Progenitor cell of endocrine pancreas (in vitro differentiated cells): ENCODE measurements at regions not wholly inside any gene's neighbourhood (a gene's known extent, or its start where the extent isn't known, plus 50 kb on each side); places are given as distances from the start of the nearest gene placed in this dataset.

Source experiments
- DNase-seq: peaks from one replicate; pipeline ENCODE4 v3.0.0; 2021; ENCODE audit warnings: low spot score; ENCODE audit not compliant: unreplicated experiment
- H3K27ac Mint-ChIP-seq: 2 replicates; pipeline ENCODE4 v1.8.0; 2021; ENCODE audit warnings: mild to moderate bottlenecking, moderate library complexity, mixed read lengths
- H3K27me3 Mint-ChIP-seq: 2 replicates; pipeline ENCODE4 v1.8.0; 2021; ENCODE audit warnings: mixed read lengths
- H3K36me3 Mint-ChIP-seq: 2 replicates; pipeline ENCODE4 v1.8.0; 2022; ENCODE audit warnings: mixed read lengths; ENCODE audit not compliant: insufficient read depth
- H3K4me1 Mint-ChIP-seq: 2 replicates; pipeline ENCODE4 v1.8.0; 2021; ENCODE audit warnings: low read depth, mixed read lengths
- H3K4me3 Mint-ChIP-seq: 2 replicates; pipeline ENCODE4 v1.8.0; 2021; ENCODE audit warnings: low read depth, mild to moderate bottlenecking, moderate library complexity, mixed read lengths
- H3K9me3 Mint-ChIP-seq: 2 replicates; pipeline ENCODE4 v1.8.0; 2021; ENCODE audit warnings: low read depth, mixed read lengths
- CTCF ChIP-seq: fragments of 200-600 bp; sonication (generic); IDR thresholded peaks from one replicate; pipeline ENCODE4 v1.5.0; 2021; ENCODE audit warnings: antibody characterized with exemption, mild to moderate bottlenecking; ENCODE audit not compliant: unreplicated experiment

GRCh38 chr12:4047421-4047820 lies 174.2 kb upstream of the PARP11 start:
- no peaks in the 10 kb centered on the region for H3K36me3 Mint-ChIP-seq

GRCh38 chr12:4046495-4046840 lies 173.3 kb upstream of the PARP11 start:
- Mint-ChIP-seq H3K4me3 (no peak overlapping the region), H3K4me1 (no peaks in the 10 kb centered on the region), H3K27ac (no peak overlapping the region), H3K36me3 (no peaks in the 10 kb centered on the region), H3K9me3 (peaks cover 11% of the 10 kb centered on the region), H3K27me3 (peaks cover 40% of the 10 kb centered on the region)
- TF ChIP-seq CTCF: no peak
- no peak for DNase-seq

More at GRCh38 chr12:4047421-4047820, 174.2 kb upstream of the PARP11 start:
- Mint-ChIP-seq H3K4me1 (no peaks in the 10 kb centered on the region), H3K27me3 (peaks cover 45% of the 10 kb centered on the region), H3K9me3 (peaks cover 11% of the 10 kb centered on the region), H3K27ac (no peak overlapping the region), H3K4me3 (no peak overlapping the region)
- TF ChIP-seq CTCF: no peak
- DNase-seq: no peak

- H3K9me3 Mint-ChIP-seq: peaks cover 11% of the 10 kb centered on the region
- no peaks in the 10 kb centered on the region for H3K4me1 Mint-ChIP-seq
- no peak overlapping the region for H3K4me3 Mint-ChIP-seq
- H3K36me3 Mint-ChIP-seq: no peaks in the 10 kb centered on the region
- DNase-seq: no peak
- no peak for TF ChIP-seq CTCF
- no peak overlapping the region for H3K27ac Mint-ChIP-seq
- H3K27me3 Mint-ChIP-seq: peaks cover 39% of the 10 kb centered on the region
These were observed 172.7 kb upstream of the PARP11 start for GRCh38 chr12:4045786-4046494.

GRCh38 chr12:4044736-4045730 lies 171.8 kb upstream of the PARP11 start:
- H3K4me1 Mint-ChIP-seq: no peaks in the 10 kb centered on the region
- no peak overlapping the region for H3K27ac Mint-ChIP-seq
- DNase-seq: no peak
- H3K4me3 Mint-ChIP-seq: no peak overlapping the region
- no peaks in the 10 kb centered on the region for H3K36me3 Mint-ChIP-seq
- no peak for TF ChIP-seq CTCF
- peaks cover 42% of the 10 kb centered on the region for H3K27me3 Mint-ChIP-seq
- H3K9me3 Mint-ChIP-seq: peaks cover 11% of the 10 kb centered on the region

- no peak for TF ChIP-seq CTCF
These were observed 170.9 kb upstream of the PARP11 start for GRCh38 chr12:4044101-4044500.

More at GRCh38 chr12:4044101-4044500, 170.9 kb upstream of the PARP11 start:
- H3K9me3 Mint-ChIP-seq: peaks cover 11% of the 10 kb centered on the region
- H3K36me3 Mint-ChIP-seq: no peaks in the 10 kb centered on the region
- no peak overlapping the region for H3K4me3 Mint-ChIP-seq
- peaks cover 42% of the 10 kb centered on the region for H3K27me3 Mint-ChIP-seq
- no peak for DNase-seq
- no peak overlapping the region for H3K27ac Mint-ChIP-seq
- H3K4me1 Mint-ChIP-seq: no peaks in the 10 kb centered on the region
